ENCODE measurements at regions not wholly inside any gene's neighbourhood (a gene's known extent, or its start where the extent isn't known, plus 50 kb on each side); places are given as distances from the start of the nearest gene placed in this dataset.

GRCh38 chr7:115132096-115132495 is 210.2 kb downstream of the MDFIC start:
- Histone ChIP-seq H3K4ac (replicated peaks; ENCODE audit: insufficient read length, low read depth, low read length) (no peak overlapping the region), H3K79me2 (ENCODE audit: control insufficient read depth in 1 of 2, insufficient read depth in 2 of 2, low read length in 2 of 2) (no peaks in the 10 kb centered on the region), H3K27ac (ENCODE audit: low read depth, low read length) (no peak overlapping the region), H3K9me3 (ENCODE audit: insufficient read depth in 2 of 2, low read depth in 1 of 2, low read length in 1 of 2) (no peaks in the 10 kb centered on the region), H4K91ac (replicated peaks; ENCODE audit: insufficient read length, low read length) (no peak overlapping the region), H3K14ac (ENCODE audit: insufficient read length) (no peak overlapping the region), H4K20me1 (replicated peaks in 1 of 2; ENCODE audit: control insufficient read depth in 1 of 2, insufficient read depth in 2 of 2, low read length in 2 of 2) (no peaks in the 10 kb centered on the region), H4K5ac (ENCODE audit: insufficient read length, low read depth, low read length) (no peak overlapping the region), H3K27me3 (replicated peaks in 1 of 4; ENCODE audit: control insufficient read depth in 3 of 4, extremely low read depth in 1 of 4, insufficient read depth in 3 of 4, low read length in 3 of 4) (no peaks in the 10 kb centered on the region), H3K18ac (ENCODE audit: extremely low read depth, low read length) (no peak overlapping the region), H2BK15ac (ENCODE audit: low read length) (no peak overlapping the region), H2AK5ac (ENCODE audit: low read depth, low read length) (no peak overlapping the region), H3K23me2 (ENCODE audit: low read depth, low read length) (no peaks in the 10 kb centered on the region), H2AFZ (ENCODE audit: low read length) (no peak overlapping the region), H3K23ac (ENCODE audit: insufficient read length) (no peak overlapping the region), H2BK5ac (ENCODE audit: low read depth, low read length) (no peak overlapping the region), H3K4me1 (replicated peaks in 1 of 4; ENCODE audit: control insufficient read depth in 3 of 4, insufficient read depth in 4 of 4, low read length in 3 of 4) (no peaks in the 10 kb centered on the region), H2BK120ac (replicated peaks; ENCODE audit: low read depth, low read length) (no peak overlapping the region), H3K4me3 (ENCODE audit: extremely low read depth in 1 of 4, insufficient read depth in 2 of 4, low read depth in 3 of 4, low read length in 4 of 4) (no peak overlapping the region), H3K9ac (replicated peaks in 1 of 4; ENCODE audit: extremely low read depth in 1 of 4, low read depth in 3 of 4, low read length in 3 of 4) (no peak overlapping the region), H2BK12ac (ENCODE audit: low read depth, low read length) (no peak overlapping the region), H4K8ac (ENCODE audit: extremely low read depth, insufficient read depth, low read length) (no peak overlapping the region), H3K56ac (replicated peaks; ENCODE audit: insufficient read length, low read depth, low read length) (no peak overlapping the region), H3K4me2 (ENCODE audit: insufficient read depth in 1 of 2, low read depth in 2 of 2, low read length in 2 of 2) (no peak overlapping the region), H2BK20ac (ENCODE audit: low read length) (no peak overlapping the region), H3K36me3 (ENCODE audit: control insufficient read depth in 2 of 4, insufficient read depth in 4 of 4, low read length in 3 of 4) (no peaks in the 10 kb centered on the region), H3K79me1 (ENCODE audit: low read depth, low read length) (no peaks in the 10 kb centered on the region)
- POLR2A ChIA-PET (ENCODE audit: partially characterized antibody): no interaction called here
- CTCF ChIA-PET (ENCODE audit: partially characterized antibody): interaction anchor here (1.2 kb wide), 1 partner anchor 14 kb away, joined by 3 read pairs; no protein-coding TSS in a partner anchor
- TF ChIP-seq RXRA (IDR thresholded peaks at IDR 0.05; ENCODE audit: insufficient read depth, low read depth, low read length): no peak
- no peak for TF ChIP-seq SP2 (IDR thresholded peaks at IDR 0.05; ENCODE audit: low read length)
- TF ChIP-seq SIRT6 (IDR thresholded peaks at IDR 0.05; ENCODE audit: low read length): no peak
- no peak for TF ChIP-seq KDM4A (IDR thresholded peaks at IDR 0.05; ENCODE audit: low read depth, low read length, severe bottlenecking)
- TF ChIP-seq POU5F1 (IDR thresholded peaks at IDR 0.05; ENCODE audit: low read depth, low read length): no peak
- no peak for TF ChIP-seq CTCF (IDR thresholded peaks at IDR 0.05; ENCODE audit: control extremely low read depth in 1 of 3, insufficient read depth in 1 of 3, low read depth in 1 of 3, low read length in 3 of 3)
- no peak for TF ChIP-seq KDM1A (IDR thresholded peaks at IDR 0.05; ENCODE audit: borderline replicate concordance, low read length)
- TF ChIP-seq, protein P1, sequence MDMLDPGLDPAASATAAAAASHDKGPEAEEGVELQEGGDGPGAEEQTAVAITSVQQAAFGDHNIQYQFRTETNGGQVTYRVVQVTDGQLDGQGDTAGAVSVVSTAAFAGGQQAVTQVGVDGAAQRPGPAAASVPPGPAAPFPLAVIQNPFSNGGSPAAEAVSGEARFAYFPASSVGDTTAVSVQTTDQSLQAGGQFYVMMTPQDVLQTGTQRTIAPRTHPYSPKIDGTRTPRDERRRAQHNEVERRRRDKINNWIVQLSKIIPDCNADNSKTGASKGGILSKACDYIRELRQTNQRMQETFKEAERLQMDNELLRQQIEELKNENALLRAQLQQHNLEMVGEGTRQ (IDR thresholded peaks at IDR 0.05; ENCODE audit: low read length): no peak
- no peak for DNase-seq (ENCODE audit: low read depth in 1 of 2, low spot score in 2 of 2)
- FAIRE-seq: no peak
- 100% methylated on average over 1 of the region's 1 CpG; no CpG with 5 or more reads in 1 of the 2 experiments for WGBS, 2 experiments (ENCODE audit: extremely low coverage in 1 of 2, insufficient coverage in 1 of 2, insufficient read length in 1 of 2, insufficient replicate concordance in 2 of 2, low coverage in 1 of 2, low lambda C conversion rate in 2 of 2, missing lambda C conversion rate in 1 of 2)
